ENCODE measurements at regions not wholly inside any gene's neighbourhood (a gene's known extent, or its start where the extent isn't known, plus 50 kb on each side); places are given as distances from the start of the nearest gene placed in this dataset.
A peak's percentile ranks its signal among the peaks of the same experiment; 100 is the strongest.

GRCh38 chr1:239308701-239309333, 77.6 kb upstream of the CHRM3 start:
- no peak for TF ChIP-seq POLR2A (IDR thresholded peaks at IDR 0.05)
- no peak for TF ChIP-seq POLR2AphosphoS5 (IDR thresholded peaks at IDR 0.05)
- no peak for TF ChIP-seq EP300 (IDR thresholded peaks at IDR 0.05)
- TF ChIP-seq CTCF (IDR thresholded peaks at IDR 0.05) = peak in 1 of 4 experiments; percentile 41
